GM13976 (cell line): ENCODE measurements at regions not wholly inside any gene's neighbourhood (a gene's known extent, or its start where the extent isn't known, plus 50 kb on each side); places are given as distances from the start of the nearest gene placed in this dataset.
"Not testable (repeated sequence)": the region's sequence is repeated elsewhere in the genome, so short reads cannot be mapped to it uniquely, and the experiment has no call there.

Source experiments
- DNase-seq: peaks from one replicate; pipeline ENCODE4 v3.0.0; 2012; ENCODE audit warnings: low spot score
- CTCF ChIP-seq: IDR thresholded peaks from 2 replicates; pipeline ENCODE4 v1.5.1; 2012; ENCODE audit warnings: borderline replicate concordance, mild to moderate bottlenecking; ENCODE audit not compliant: insufficient read depth; ENCODE audit errors: extremely low read depth, missing control alignments, control extremely low read depth
- in situ Hi-C: fragments of 300-500 bp; cut with MboI; formaldehyde crosslinking; loops from one replicate; pipeline ENCODE4 v1.12.0; 2022; ENCODE audit warnings: low sequenced_read_pairs, mixed read lengths, inconsistent platforms; ENCODE audit not compliant: unreplicated experiment

GRCh38 chr5:57979671-57980070 is 480.2 kb downstream of the PLK2 start:
- TF ChIP-seq CTCF: no peak
- in situ Hi-C loops: no loop called here
- no peak for DNase-seq

- DNase-seq: no peak
- in situ Hi-C loops: no loop called here
- TF ChIP-seq CTCF: no peak
These were observed 483.4 kb downstream of the PLK2 start for GRCh38 chr5:57976506-57976905.

- in situ Hi-C loops: not testable (repeated sequence)
These were observed 487.8 kb downstream of the PLK2 start for GRCh38 chr5:57972099-57972498.

GRCh38 chr5:57960569-57960968 is 478.0 kb upstream of the ACTBL2 start:
- in situ Hi-C loops: no loop called here
- no peak for TF ChIP-seq CTCF
- no peak for DNase-seq

More at GRCh38 chr5:57972099-57972498, 487.8 kb downstream of the PLK2 start:
- DNase-seq: not testable (repeated sequence)

- no peak for DNase-seq
- TF ChIP-seq CTCF: no peak
- in situ Hi-C loops: no loop called here
These were observed 474.0 kb upstream of the ACTBL2 start for GRCh38 chr5:57956636-57957035.

GRCh38 chr5:57955511-57955910 is 472.9 kb upstream of the ACTBL2 start:
- TF ChIP-seq CTCF: no peak
- no peak for DNase-seq
- in situ Hi-C loops: no loop called here

- TF ChIP-seq CTCF: no peak
- in situ Hi-C loops: no loop called here
These were observed 471.2 kb upstream of the ACTBL2 start for GRCh38 chr5:57953792-57954191.

More at GRCh38 chr5:57953792-57954191, 471.2 kb upstream of the ACTBL2 start:
- DNase-seq: no peak
